Natural killer cell (primary cell): ENCODE measurements at regions not wholly inside any gene's neighbourhood (a gene's known extent, or its start where the extent isn't known, plus 50 kb on each side); places are given as distances from the start of the nearest gene placed in this dataset.

Experiments
- ATAC-seq, 3 donors: fragments of 150-1000 bp in 2 of 3; fragments of 200-7000 bp in 1 of 3; cut with Tn5 transposase; 1 replicate in 1 of 3; 2 replicates in 2 of 3; pipeline ENCODE4 v1.10.0; 2021; ENCODE audit warnings: mild to moderate bottlenecking in 2 of 3, moderate library complexity in 2 of 3
- DNase-seq, 2 donors: peaks; one replicate each; pipeline versions ENCODE4 v3.0.0 to v3.0.0-alpha.2; 2013 to 2021; ENCODE audit warnings: mixed read lengths in 1 of 2
- H3K27ac ChIP-seq: one replicate; pipeline ENCODE4 v1.5.1; 2013; ENCODE audit warnings: mild to moderate bottlenecking, low read length
- H3K27me3 ChIP-seq: one replicate; pipeline ENCODE4 v1.6.1; 2013; ENCODE audit warnings: low read length; ENCODE audit not compliant: control insufficient read depth, insufficient read depth
- H3K36me3 ChIP-seq: one replicate; pipeline ENCODE4 v1.6.1; 2013; ENCODE audit warnings: low read length; ENCODE audit not compliant: control insufficient read depth, insufficient read depth
- H3K4me1 ChIP-seq: one replicate; pipeline ENCODE4 v1.6.1; 2013; ENCODE audit warnings: low read length; ENCODE audit not compliant: control insufficient read depth, insufficient read depth
- H3K4me3 ChIP-seq: one replicate; pipeline ENCODE4 v1.5.1; 2013; ENCODE audit warnings: low read length
- H3K9me3 ChIP-seq: one replicate; pipeline ENCODE4 v1.6.1; 2013; ENCODE audit warnings: low read length; ENCODE audit not compliant: control insufficient read depth, insufficient read depth
- H3K27ac Mint-ChIP-seq, 2 donors: one replicate each; pipeline ENCODE4 v1.8.0; 2022; ENCODE audit warnings: mild to moderate bottlenecking in 2 of 2, mixed read lengths in 2 of 2, moderate library complexity in 1 of 2
- H3K27me3 Mint-ChIP-seq, 2 donors: one replicate each; pipeline ENCODE4 v1.8.0; 2022; ENCODE audit warnings: low read depth in 2 of 2, mixed read lengths in 2 of 2
- H3K36me3 Mint-ChIP-seq: one replicate; pipeline ENCODE4 v1.8.0; 2022; ENCODE audit warnings: mixed read lengths
- H3K4me1 Mint-ChIP-seq, 2 donors: one replicate each; pipeline ENCODE4 v1.8.0; 2022; ENCODE audit warnings: mixed read lengths in 2 of 2
- H3K4me3 Mint-ChIP-seq: one replicate; pipeline ENCODE4 v1.8.0; 2022; ENCODE audit warnings: mild to moderate bottlenecking, moderate library complexity, mixed read lengths
- H3K9me3 Mint-ChIP-seq, 2 donors: one replicate each; pipeline ENCODE4 v1.8.0; 2022; ENCODE audit warnings: mixed read lengths in 2 of 2
- CTCF ChIP-seq: fragments of 200-600 bp; IDR thresholded peaks from one replicate; pipeline ENCODE4 v1.8.0; 2022; ENCODE audit warnings: antibody characterized with exemption
- WGBS: methylation state at CpG from one replicate; pipeline ENCODE4 v1.1.7; 2013; ENCODE audit warnings: missing lambda C conversion rate; ENCODE audit not compliant: insufficient coverage; 5-methylcytosine and 5-hydroxymethylcytosine counted together
- intact Hi-C: fragments of 100-400 bp; cut with micrococcal nuclease; formaldehyde crosslinking; loops from one replicate; pipeline ENCODE4 v1.14.2; 2022

- no peak overlapping the region for H3K4me3 Mint-ChIP-seq
- Histone ChIP-seq H3K9me3 (no peaks in the 10 kb centered on the region), H3K4me1 (no peaks in the 10 kb centered on the region), H3K4me3 (no peak overlapping the region), H3K27ac (no peak overlapping the region), H3K36me3 (no peaks in the 10 kb centered on the region), H3K27me3 (no peaks in the 10 kb centered on the region)
- H3K27ac Mint-ChIP-seq = no peak overlapping the region
- H3K27me3 Mint-ChIP-seq = no peaks in the 10 kb centered on the region
- H3K9me3 Mint-ChIP-seq = peaks cover 9 to 18% of the 10 kb centered on the region in 2 donors
- no peak for DNase-seq
- intact Hi-C loops = no loop called here
- H3K4me1 Mint-ChIP-seq = no peaks in the 10 kb centered on the region
- H3K36me3 Mint-ChIP-seq = no peaks in the 10 kb centered on the region
- TF ChIP-seq CTCF = no peak
- WGBS = 69% methylated on average over 6 of the region's 7 CpGs
- ATAC-seq = no peak
Measured at GRCh38 chr11:28674433-28675103, 566.4 kb downstream of the METTL15 start.

GRCh38 chr11:28673691-28674432 is 565.7 kb downstream of the METTL15 start:
- Histone ChIP-seq H3K27me3 (no peaks in the 10 kb centered on the region), H3K27ac (no peak overlapping the region), H3K4me1 (no peaks in the 10 kb centered on the region), H3K4me3 (no peak overlapping the region), H3K9me3 (no peaks in the 10 kb centered on the region), H3K36me3 (no peaks in the 10 kb centered on the region)
- intact Hi-C loops = no loop called here
- peaks cover 10 to 20% of the 10 kb centered on the region in 2 donors for H3K9me3 Mint-ChIP-seq
- ATAC-seq (no peak), DNase-seq (no peak)
- WGBS = 83% methylated on average over 11 of the region's 11 CpGs
- no peak overlapping the region for H3K4me3 Mint-ChIP-seq
- no peak overlapping the region for H3K27ac Mint-ChIP-seq
- H3K36me3 Mint-ChIP-seq = no peaks in the 10 kb centered on the region
- no peak for TF ChIP-seq CTCF
- no peaks in the 10 kb centered on the region for H3K4me1 Mint-ChIP-seq
- no peaks in the 10 kb centered on the region for H3K27me3 Mint-ChIP-seq

GRCh38 chr11:28671274-28671673 is 563.1 kb downstream of the METTL15 start:
- Mint-ChIP-seq H3K4me1 (no peaks in the 10 kb centered on the region), H3K27me3 (no peaks in the 10 kb centered on the region), H3K27ac (no peak overlapping the region), H3K36me3 (no peaks in the 10 kb centered on the region), H3K9me3 (peaks cover 12 to 17% of the 10 kb centered on the region in 2 donors), H3K4me3 (no peak overlapping the region)
- Histone ChIP-seq H3K4me1 (no peaks in the 10 kb centered on the region), H3K36me3 (no peaks in the 10 kb centered on the region), H3K27me3 (no peaks in the 10 kb centered on the region), H3K9me3 (no peaks in the 10 kb centered on the region), H3K27ac (no peak overlapping the region), H3K4me3 (no peak overlapping the region)
- intact Hi-C loops = no loop called here
- DNase-seq = no peak
- ATAC-seq = no peak
- 85% methylated on average over 3 of the region's 4 CpGs for WGBS
- no peak for TF ChIP-seq CTCF
